ENCODE measurements at regions not wholly inside any gene's neighbourhood (a gene's known extent, or its start where the extent isn't known, plus 50 kb on each side); places are given as distances from the start of the nearest gene placed in this dataset.
A peak's percentile ranks its signal among the peaks of the same experiment; 100 is the strongest.
"Not testable (repeated sequence)": the region's sequence is repeated elsewhere in the genome, so short reads cannot be mapped to it uniquely, and the experiment has no call there.

DNA sequence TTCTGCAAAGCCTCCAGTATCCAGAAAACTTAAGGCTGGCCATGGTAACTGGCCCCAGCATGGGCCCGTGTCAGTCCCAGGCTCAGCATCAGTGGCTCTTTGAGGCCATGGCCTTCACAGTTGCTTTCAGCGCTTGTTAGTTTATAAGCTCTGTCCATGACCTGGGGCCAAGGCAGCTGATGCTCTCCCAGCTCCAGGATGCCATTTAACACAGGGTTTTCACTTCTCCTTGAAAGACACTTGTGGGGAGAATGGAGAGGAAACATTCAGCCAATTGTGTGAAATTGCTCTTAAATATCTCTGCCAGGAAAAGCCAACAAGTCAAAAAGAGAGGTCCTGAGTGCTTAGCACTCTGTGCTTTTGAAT is 321.3 kb downstream of the FOXO1 start:
- no peak overlapping the region for H3K4me3 ChIP-seq (ENCODE audit: low read depth, low read length)

GRCh38 chr13:40345654-40346372 is 320.6 kb downstream of the FOXO1 start:
- no peak overlapping the region for H3K4me3 ChIP-seq (ENCODE audit: low read depth, low read length)

DNA sequence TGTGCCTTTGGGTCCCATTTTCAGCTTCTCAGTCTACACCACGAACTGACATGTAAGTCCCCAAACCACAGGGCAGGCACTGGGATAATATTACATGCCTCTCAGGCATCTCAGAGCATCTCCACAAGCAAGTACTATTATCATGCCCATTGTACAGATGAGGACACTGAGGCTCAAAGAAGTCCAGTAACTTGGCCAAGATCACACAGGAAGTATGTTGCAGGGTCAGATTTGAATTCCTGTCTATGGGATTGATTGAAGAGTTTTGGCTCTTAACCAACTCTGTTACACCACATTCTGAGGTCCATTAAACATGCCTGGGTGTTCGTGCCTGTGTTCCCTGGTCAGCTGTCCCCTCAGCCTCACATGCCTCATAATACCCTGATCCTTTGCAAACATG is 319.8 kb downstream of the FOXO1 start:
- H3K4me3 ChIP-seq (ENCODE audit: low read depth, low read length), result no peak overlapping the region

GRCh38 chr13:40348096-40348679 is 318.3 kb downstream of the FOXO1 start:
- no peak overlapping the region for H3K4me3 ChIP-seq (ENCODE audit: low read depth, low read length)

DNA sequence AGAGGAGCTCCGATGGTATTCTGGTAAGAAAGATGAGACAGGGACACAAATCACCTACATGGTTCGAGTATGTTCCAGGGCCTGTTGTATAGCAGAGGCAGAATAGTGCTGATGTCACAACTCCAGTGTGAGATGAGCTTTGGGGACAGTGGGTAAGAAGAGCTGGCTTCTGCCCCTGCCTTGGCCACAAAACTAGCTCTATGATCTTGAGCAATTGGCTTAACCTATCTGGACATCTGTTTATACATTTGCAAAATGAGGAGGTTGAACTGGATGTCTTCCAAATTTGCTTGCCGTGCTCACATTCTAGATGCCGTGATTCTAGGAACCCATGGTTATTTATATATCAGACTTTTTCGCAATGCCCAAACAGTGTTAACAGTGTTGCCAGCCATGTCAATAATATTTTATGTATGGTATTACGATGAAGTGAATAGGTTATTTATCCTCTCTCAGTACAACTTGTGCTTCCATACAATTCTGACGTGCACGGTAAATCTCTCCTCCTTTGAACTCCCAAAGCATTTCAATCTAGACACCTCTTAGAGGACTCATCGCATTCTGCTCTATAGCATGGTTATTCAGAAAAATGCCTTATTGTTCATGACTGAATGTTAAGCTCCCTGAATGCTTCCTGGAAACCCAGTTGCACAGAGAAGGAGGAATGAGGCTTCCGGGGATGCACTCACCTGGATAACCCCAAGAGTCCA is 316.0 kb downstream of the FOXO1 start:
- no peak overlapping the region for H3K4me3 ChIP-seq (ENCODE audit: low read depth, low read length)

- H3K4me3 ChIP-seq (ENCODE audit: low read depth, low read length), result no peak overlapping the region
Observed at GRCh38 chr13:40351537-40352379, 314.7 kb downstream of the FOXO1 start.

DNA sequence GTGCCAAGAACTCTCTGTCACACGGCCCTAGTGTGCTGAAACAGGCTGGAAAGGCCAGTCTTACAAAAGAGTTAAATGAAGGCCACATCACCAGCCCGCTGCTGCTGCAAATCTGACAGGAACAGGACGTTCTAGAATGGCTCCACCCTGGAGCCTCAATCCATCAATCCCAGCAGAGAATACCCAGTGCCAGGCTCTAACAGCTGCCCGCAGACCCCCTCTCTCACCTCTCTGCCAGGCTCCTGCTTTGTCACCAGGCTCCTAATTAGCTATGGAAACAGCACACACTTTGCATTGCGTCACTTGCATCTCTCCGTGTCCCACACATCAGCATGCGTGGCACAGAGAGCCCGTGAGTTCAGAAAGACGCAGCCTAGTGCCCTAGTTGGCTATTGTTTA is 314.1 kb downstream of the FOXO1 start:
- no peak overlapping the region for H3K4me3 ChIP-seq (ENCODE audit: low read depth, low read length)

- H3K4me3 ChIP-seq (ENCODE audit: low read depth, low read length), result no peak overlapping the region
Observed at GRCh38 chr13:40352802-40353562, 313.5 kb downstream of the FOXO1 start.

DNA sequence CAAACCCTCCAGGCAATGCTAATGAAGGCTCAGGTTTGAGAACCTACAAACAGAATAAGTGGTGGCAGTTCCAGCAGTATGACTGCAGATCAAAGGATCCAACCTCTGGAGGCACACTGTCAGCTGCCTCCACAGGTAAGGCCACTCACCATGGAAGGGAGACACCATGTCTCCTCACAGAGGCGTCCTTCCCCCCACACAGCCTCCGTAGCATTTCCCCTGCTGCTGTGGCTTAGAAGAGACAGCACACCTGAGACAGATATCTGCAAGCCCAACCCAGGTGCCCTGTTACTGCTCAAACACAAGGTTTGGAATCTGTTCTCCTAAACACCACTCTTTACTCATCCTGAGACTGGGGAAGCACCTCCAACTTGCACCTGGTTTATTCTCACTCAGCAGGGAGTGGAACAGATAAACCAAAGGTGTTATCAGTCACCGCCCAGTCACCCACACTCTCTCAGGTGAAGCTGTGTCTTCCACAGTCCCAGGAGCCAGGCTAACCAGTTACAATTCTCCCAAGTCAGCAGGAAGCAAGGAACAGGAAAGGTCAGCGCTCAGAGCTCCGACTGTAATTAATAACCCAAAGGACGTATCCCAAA is 311.2 kb downstream of the FOXO1 start:
- no peak overlapping the region for H3K4me3 ChIP-seq (ENCODE audit: low read depth, low read length)

- no peak overlapping the region for H3K4me3 ChIP-seq (ENCODE audit: low read depth, low read length)
Observed at GRCh38 chr13:40356011-40356410, 310.4 kb downstream of the FOXO1 start.

GRCh38 chr13:40356458-40356857 is 310.0 kb downstream of the FOXO1 start:
- peak overlapping the region; percentile 24 for H3K4me3 ChIP-seq (ENCODE audit: low read depth, low read length)

GRCh38 chr13:40362502-40362901 is 303.9 kb downstream of the FOXO1 start:
- H3K4me3 ChIP-seq (ENCODE audit: low read depth, low read length), result no peak overlapping the region

- H3K4me3 ChIP-seq (ENCODE audit: low read depth, low read length), result no peak overlapping the region
Observed at GRCh38 chr13:40363653-40364052, 302.8 kb downstream of the FOXO1 start.

DNA sequence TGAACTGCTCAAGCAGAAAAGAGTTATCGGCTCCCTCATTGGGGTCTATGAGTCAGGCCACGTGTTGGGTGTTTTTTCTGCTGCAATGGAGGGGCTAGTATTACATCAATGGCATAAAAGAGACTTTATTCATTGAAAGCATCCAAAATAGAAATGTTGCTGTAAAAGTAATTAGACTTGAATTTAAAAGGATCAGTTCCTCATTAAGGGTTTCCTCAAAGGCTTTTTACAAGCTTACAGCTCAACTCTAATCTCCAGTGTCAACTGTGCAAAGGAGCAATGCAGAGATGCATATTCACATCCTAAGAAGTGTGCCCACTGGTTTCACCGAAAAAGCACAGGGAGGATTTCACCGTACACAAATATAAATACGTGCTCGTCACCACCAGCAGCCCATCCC is 300.3 kb downstream of the FOXO1 start:
- no peak overlapping the region for H3K4me3 ChIP-seq (ENCODE audit: low read depth, low read length)

- no peak overlapping the region for H3K4me3 ChIP-seq (ENCODE audit: low read depth, low read length)
Observed at GRCh38 chr13:40368127-40368891, 298.1 kb downstream of the FOXO1 start.

DNA sequence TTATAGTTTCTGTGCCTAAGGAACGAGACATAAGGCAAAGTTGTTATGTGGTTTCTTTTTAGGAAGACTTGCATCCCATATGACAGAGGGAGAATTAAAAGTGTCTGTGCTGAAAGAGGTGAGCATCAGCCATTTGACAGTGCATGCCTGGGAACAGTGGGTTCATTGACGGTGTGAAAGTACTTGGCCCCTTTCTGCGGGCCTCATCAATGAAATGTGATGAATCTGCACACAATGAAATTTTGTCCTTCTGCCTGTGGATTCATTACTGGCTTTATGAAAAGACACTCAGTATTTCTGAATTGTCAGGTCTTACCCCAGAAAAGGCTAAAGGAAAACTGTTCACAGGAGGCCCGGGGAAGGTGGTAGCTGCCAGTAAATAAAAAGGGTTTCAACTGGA is 295.8 kb downstream of the FOXO1 start:
- H3K4me3 ChIP-seq (ENCODE audit: low read depth, low read length), result no peak overlapping the region

DNA sequence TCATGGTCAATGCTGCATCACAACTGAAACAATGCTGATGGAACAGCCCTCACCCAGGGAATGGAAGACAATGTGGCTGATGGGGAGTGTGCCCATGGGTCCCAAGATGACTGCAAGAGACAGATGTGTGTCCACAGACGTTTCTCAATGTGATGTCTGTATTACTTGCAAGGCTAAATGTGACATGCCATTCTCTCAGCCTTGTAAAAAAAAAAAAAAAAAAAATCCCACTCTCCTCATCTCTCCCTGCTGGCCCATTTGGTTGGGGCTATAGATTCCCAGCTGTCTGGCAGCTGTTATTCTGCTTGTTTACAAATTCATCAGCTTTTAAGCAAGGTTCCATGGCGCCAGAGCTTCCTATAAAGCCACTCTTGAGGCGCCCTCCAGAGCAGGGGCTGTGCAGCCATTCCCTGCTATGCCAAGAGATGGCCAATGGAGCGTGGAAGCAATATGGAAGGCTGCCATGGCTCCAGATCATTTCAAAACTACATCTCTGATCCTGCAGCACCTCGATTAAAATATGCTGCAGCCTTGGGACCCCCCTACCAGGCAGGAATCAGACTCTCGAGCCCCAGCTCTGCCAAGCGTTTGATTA is 294.8 kb downstream of the FOXO1 start:
- H3K4me3 ChIP-seq (ENCODE audit: low read depth, low read length), result no peak overlapping the region

DNA sequence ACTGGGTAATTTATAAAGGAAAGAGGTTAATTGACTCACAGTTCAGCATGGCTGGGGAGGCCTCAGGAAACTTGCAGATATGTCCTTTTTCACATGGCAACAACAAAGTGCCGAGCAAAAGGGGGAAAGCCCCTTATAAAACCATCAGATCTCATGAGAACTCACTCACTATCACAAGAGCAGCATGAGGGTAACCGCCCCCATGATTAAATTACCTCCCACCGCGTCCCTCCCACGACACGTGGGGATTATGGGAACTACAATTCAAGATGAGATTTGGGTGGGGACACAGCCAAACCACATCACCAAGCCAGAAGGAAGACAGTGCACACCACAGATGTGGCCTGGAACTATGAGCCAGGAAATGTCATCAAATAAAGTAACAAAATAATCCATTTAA is 292.8 kb downstream of the FOXO1 start:
- H3K4me3 ChIP-seq (ENCODE audit: low read depth, low read length), result not testable (repeated sequence)

DNA sequence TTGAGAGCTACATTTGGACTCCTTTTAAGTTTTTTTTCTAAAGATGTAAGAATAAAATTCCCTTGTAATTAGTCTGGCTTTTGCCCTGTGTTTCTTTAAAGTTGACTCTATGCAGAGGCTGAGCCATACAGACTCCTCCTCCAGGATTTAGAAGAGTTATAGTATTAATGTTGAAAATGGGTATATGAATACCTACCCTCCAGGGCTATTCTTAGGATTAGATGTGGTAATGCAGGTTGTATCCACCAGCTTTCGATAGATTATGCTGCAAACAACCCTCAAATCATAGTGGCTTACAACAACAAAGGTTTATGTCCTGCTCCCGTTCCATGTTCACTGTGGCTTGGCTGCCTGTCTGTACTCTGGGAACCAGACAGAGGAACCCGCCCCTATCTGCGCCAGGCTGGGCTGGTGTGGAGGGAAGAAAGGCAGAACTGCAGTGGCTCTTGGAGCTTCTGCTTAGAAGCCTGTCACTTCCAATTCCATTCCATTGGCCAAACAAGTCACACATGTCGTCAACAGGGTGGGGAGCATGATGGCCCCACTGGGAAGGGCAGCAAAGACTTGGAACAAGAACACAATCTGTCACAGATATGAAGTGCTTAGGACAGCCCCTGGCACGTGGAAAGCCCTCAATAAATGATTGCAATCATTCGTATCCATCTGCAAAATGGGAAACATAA is 290.8 kb downstream of the FOXO1 start:
- no peak overlapping the region for H3K4me3 ChIP-seq (ENCODE audit: low read depth, low read length)

All from iPS-11a (cell line).